ENCODE measurements at regions not wholly inside any gene's neighbourhood (a gene's known extent, or its start where the extent isn't known, plus 50 kb on each side); places are given as distances from the start of the nearest gene placed in this dataset.
"Not testable (repeated sequence)": the region's sequence is repeated elsewhere in the genome, so short reads cannot be mapped to it uniquely, and the experiment has no call there.

- intact Hi-C loops (cut with DNase I) = no loop called here
- DNase-seq = no peak
Observed at GRCh38 chr6:51049288-51049982, 230.8 kb downstream of the TFAP2B start.

GRCh38 chr6:51049983-51050877 is 231.6 kb downstream of the TFAP2B start:
- intact Hi-C loops (cut with DNase I) = no loop called here
- DNase-seq = no peak

- DNase-seq; intact Hi-C loops (cut with DNase I): not testable (repeated sequence)
Observed at GRCh38 chr6:51052716-51053115, 234.0 kb downstream of the TFAP2B start.

GRCh38 chr6:51055316-51055715 is 236.6 kb downstream of the TFAP2B start:
- intact Hi-C loops (cut with DNase I) = not testable (repeated sequence)
- DNase-seq = peak in 1 of 10 donors; percentile 61

GRCh38 chr6:51057296-51057695 is 238.6 kb downstream of the TFAP2B start:
- DNase-seq = no peak
- intact Hi-C loops (cut with DNase I) = no loop called here

- intact Hi-C loops (cut with DNase I) = no loop called here
- no peak for DNase-seq
Observed at GRCh38 chr6:51060262-51060762, 241.6 kb downstream of the TFAP2B start.

GRCh38 chr6:51062166-51062722 is 243.6 kb downstream of the TFAP2B start:
- intact Hi-C loops (cut with DNase I) = no loop called here
- DNase-seq = no peak

- intact Hi-C loops (cut with DNase I) = no loop called here
Observed at GRCh38 chr6:51077821-51078518, 259.3 kb downstream of the TFAP2B start.

GRCh38 chr6:51090343-51090742 is 271.7 kb downstream of the TFAP2B start:
- intact Hi-C loops (cut with DNase I) = no loop called here

More at GRCh38 chr6:51077821-51078518, 259.3 kb downstream of the TFAP2B start:
- DNase-seq = no peak

GRCh38 chr6:51093871-51094270 is 275.2 kb downstream of the TFAP2B start:
- intact Hi-C loops (cut with DNase I) = no loop called here
- DNase-seq = no peak

More at GRCh38 chr6:51090343-51090742, 271.7 kb downstream of the TFAP2B start:
- no peak for DNase-seq

GRCh38 chr6:51094271-51094670 is 275.6 kb downstream of the TFAP2B start:
- intact Hi-C loops (cut with DNase I) = no loop called here
- no peak for DNase-seq

- DNase-seq = no peak
- intact Hi-C loops (cut with DNase I) = no loop called here
Observed at GRCh38 chr6:51098246-51098645, 279.6 kb downstream of the TFAP2B start.

GRCh38 chr6:51098791-51099190 is 280.1 kb downstream of the TFAP2B start:
- intact Hi-C loops (cut with DNase I) = no loop called here
- no peak for DNase-seq

- intact Hi-C loops (cut with DNase I) = no loop called here
- DNase-seq = no peak
Observed at GRCh38 chr6:51099201-51099600, 280.5 kb downstream of the TFAP2B start.

GRCh38 chr6:51105357-51105756 is 286.7 kb downstream of the TFAP2B start:
- DNase-seq = no peak
- intact Hi-C loops (cut with DNase I) = no loop called here

GRCh38 chr6:51107769-51108203 is 289.1 kb downstream of the TFAP2B start:
- no peak for DNase-seq
- intact Hi-C loops (cut with DNase I) = no loop called here

- intact Hi-C loops (cut with DNase I) = no loop called here
- DNase-seq = no peak
Observed at GRCh38 chr6:51108563-51109234, 290.0 kb downstream of the TFAP2B start.

GRCh38 chr6:51112731-51113130 is 294.1 kb downstream of the TFAP2B start:
- no peak for DNase-seq
- intact Hi-C loops (cut with DNase I) = no loop called here

GRCh38 chr6:51116723-51117122 is 298.1 kb downstream of the TFAP2B start:
- DNase-seq = peak in 1 of 10 donors; percentile 64
- intact Hi-C loops (cut with DNase I) = no loop called here

GRCh38 chr6:51118792-51119191 is 300.1 kb downstream of the TFAP2B start:
- intact Hi-C loops (cut with DNase I) = no loop called here
- DNase-seq = no peak

Measured in posterior cingulate gyrus (tissue), 11 donors.